GM12874 (cell line): ENCODE measurements at regions not wholly inside any gene's neighbourhood (a gene's known extent, or its start where the extent isn't known, plus 50 kb on each side); places are given as distances from the start of the nearest gene placed in this dataset.

Experiments used
- TF ChIP-seq, protein P1 (sequence below): IDR thresholded peaks from 2 replicates; pipeline ENCODE4 v1.5.1; 2011; ENCODE audit warnings: low read depth, mild to moderate bottlenecking, control low read depth, low read length, moderate library complexity; ENCODE audit not compliant: insufficient read depth

DNA sequence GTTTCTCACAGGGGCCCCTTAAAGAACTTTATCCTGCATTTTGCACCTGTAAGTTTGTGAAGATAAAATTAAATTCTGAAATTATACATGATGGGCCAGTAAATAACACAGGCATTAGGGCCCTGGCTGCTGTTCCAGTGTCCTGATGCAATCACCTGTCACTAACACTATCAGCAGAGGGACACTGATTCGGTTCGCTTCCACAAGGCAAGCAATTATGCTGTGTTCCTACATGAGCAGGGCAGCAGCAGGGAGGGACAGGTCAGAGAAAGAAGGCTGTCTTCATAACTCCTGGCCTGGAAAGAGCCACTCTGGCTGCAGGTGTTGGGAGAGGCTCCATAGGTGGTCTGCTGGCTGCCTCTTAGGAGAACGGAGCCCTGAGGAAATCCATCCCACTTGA is 487.3 kb downstream of the MID1IP1 start:
- TF ChIP-seq, protein P1, sequence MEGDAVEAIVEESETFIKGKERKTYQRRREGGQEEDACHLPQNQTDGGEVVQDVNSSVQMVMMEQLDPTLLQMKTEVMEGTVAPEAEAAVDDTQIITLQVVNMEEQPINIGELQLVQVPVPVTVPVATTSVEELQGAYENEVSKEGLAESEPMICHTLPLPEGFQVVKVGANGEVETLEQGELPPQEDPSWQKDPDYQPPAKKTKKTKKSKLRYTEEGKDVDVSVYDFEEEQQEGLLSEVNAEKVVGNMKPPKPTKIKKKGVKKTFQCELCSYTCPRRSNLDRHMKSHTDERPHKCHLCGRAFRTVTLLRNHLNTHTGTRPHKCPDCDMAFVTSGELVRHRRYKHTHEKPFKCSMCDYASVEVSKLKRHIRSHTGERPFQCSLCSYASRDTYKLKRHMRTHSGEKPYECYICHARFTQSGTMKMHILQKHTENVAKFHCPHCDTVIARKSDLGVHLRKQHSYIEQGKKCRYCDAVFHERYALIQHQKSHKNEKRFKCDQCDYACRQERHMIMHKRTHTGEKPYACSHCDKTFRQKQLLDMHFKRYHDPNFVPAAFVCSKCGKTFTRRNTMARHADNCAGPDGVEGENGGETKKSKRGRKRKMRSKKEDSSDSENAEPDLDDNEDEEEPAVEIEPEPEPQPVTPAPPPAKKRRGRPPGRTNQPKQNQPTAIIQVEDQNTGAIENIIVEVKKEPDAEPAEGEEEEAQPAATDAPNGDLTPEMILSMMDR, result no peak

DNA sequence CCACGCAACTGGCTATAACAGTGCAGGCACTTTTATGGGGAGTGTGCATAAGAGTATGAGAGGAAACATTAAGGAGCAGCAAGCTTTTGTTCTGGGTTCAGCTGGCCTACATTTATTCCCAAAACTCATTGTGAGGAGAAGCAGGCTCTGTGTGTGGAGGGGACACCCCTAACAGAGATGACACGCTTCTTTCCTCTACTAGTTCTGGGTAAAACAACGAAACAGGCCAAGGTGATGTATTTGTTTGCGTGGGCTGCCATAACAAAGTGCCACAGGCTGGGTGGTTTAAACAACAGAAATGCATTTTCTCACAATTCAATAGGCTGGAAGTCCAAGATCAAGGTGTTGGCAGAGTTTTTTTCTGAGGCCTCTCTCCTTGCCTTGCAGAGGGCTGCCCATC is 488.6 kb downstream of the MID1IP1 start:
- TF ChIP-seq, protein P1, result no peak

DNA sequence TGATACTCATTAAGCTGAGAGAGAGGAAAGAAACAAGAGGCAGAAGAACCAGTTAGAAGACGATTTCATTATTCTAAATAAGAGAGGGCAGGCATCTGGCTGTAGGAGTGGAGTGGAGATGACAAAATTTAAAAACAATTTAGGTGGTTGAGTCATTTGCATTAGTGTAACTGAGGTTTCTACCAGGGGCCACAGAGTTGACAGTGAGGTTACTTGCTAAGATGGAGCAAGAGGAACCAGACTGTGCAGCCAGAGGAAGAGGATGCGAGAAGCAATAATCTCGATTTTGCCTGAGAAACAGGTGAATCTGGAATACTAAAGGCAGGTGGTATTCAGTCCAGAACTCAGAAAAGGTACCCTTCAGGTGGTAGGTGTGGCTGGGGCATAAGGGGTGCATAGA is 491.9 kb downstream of the MID1IP1 start:
- TF ChIP-seq, protein P1, result no peak

DNA sequence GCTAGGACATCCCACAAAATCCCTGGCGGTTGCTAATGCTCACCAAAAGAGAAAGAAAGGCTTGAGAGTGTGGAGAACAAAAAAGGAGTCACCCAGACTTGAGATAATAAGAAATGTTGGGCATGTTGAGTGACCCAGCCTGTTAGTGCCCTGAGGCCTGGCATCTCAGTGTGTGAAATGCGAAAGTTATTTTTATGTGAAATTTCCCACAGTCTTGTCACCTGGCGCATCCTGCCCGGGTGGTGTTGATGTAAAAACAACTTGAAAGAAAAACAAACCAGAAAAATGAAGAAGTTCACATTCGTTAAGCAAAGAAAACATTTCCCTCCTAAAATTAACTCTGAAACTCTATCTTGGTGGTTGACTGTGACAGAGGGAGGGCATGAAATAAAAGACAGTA is 495.2 kb downstream of the MID1IP1 start:
- TF ChIP-seq, protein P1, result no peak

DNA sequence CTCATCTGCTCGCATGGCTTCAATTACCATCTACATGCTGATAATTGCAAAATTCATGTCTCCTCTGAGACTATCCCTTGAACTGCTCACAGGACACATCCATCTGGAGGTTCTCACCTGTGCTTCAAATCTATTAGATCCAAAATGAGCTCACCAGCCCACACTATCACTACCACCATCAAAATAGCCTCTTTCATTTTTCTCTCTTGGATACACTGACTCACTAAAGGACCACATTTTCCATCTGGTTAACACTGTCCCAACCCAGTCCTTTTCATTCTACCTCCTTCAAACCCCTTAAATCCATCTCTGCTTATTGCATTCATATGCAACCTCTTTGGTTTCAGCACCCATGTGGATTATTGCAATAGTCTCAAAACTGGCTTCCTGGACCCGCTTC is 497.6 kb downstream of the MID1IP1 start:
- TF ChIP-seq, protein P1, result no peak

DNA sequence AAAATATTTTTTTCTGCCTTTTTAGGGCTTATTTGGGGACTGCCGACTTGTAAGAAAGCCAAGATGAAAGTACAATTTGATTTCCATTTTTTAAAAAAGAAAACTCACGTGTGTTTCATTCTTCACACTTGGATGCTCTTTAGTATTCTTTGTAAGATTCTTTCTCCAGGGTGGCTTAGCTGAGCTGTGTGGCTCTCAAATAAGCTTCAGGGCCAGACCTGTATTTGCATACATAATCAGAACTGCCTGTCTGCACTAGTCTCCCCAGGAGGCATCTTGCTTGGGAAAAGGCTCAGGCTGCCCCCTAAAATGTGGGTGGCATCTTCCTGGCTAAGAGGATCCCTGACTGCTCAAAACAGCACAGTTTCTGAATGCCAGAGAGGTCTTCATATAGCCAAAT is 498.4 kb downstream of the MID1IP1 start:
- TF ChIP-seq, protein P1, result no peak

DNA sequence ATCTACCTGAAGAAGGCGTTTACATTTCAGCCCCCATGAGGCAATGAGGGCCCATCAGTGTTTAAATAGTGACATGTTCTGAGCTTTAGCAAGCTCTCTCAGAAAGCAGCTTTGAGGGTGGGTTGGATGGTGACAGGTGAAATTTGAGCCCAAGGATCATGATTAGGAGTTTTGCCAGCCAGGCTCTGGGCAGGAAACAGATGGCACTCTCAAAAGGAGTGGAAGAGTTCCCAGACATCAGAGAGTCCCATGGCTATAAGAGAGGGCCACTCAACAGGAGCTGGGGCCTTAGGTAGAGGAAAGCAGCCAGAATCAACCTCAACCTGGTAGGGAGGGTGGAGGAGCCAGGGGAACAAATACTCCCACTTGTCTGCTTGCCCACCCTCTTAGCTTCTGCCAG is 499.8 kb downstream of the MID1IP1 start:
- TF ChIP-seq, protein P1, result no peak

DNA sequence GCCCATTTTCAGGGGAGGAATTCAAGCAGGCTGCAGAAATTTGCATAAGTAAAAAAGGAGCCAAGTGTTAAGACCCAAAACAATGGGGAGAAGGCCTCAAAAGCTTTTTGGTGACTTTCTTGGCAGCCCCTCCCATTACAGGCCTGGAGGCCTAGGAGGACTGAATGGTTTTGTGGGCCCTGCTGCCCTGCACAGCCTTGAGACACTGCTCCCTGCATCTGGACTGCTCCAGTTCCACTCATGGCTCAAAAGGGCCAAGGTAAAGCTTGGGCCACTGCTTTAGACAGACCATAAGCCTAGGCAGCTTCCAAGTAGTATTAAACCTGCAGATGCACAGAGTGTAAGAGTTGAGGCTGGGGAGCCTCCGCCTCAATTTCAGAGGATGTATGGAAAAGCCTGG is 501.6 kb downstream of the MID1IP1 start:
- TF ChIP-seq, protein P1, result no peak
